ENCODE measurements at regions not wholly inside any gene's neighbourhood (a gene's known extent, or its start where the extent isn't known, plus 50 kb on each side); places are given as distances from the start of the nearest gene placed in this dataset.

DNA sequence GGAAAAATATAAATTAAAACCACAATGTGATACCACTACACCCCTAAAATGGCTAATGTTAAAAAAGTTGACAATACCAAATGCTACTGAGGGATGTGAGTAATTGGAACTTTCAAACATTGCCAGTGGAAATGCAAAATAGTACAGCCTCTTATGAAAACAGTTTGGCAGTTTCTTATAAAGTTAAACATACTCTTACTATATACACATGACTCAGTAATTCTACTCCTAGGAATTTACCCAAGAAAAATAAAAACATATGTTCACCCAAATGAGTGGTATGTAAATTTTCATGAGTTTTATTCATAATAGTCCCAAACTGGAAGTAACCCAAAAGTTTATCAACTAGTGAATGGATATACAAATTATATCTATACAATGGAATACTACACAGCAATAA, 228.0 kb downstream of the CYP26B1 start:
- DNase-seq: no peak

DNA sequence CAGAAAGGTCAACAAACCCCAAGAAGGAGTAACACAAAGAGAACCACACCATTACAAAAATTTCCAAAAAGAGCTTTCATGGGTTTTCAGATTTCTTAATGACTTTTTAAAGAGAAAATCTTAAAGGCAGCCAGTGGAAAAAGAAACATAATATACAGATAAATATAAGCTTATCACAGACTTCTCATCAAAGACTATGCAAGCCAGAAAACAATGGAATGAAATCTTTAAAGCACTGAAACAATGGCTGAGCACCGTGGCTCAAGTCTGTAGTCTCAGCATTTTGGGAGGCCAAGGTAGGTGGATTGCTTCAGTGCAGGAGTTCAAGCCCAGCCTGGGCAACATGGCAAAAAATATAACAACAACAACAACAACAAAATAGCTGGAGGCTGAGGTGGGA, 237.4 kb downstream of the CYP26B1 start:
- no peak for DNase-seq

DNA sequence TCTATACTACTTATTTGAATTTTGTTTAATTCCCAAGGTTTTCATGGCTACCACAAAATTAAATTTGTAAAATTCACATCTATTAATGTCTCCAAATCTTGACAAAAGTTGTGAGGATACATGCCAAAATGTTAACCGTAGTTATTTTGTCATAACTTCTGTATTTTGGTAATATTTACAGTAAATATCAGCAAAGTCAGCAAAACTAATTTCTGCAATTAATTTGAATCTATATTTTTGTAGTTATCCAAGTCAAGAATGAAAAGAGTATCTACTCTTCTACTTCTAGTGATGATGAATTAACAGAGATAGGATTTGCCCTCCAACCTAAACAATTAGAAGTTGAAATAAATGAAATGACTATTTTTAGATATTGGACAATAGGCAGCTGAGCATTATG, 238.9 kb downstream of the CYP26B1 start:
- DNase-seq: no peak

DNA sequence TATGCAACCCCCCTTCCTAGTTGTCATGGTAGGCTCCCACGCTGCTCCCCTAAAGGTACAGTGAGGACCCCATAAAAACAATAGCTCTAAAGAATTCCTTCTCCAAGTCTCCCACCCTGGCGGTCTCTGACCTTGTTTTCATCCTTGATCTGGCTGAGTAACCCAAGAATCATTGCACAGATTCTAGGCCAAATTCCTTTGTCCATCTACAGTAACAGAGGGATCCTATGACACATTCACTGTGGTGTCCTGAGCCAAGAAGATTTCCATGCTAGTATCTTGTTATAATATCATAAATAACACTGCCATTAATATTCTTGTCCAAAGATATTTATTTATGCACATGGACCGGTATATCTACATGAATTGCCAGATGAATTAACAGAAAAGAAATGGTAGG, 240.2 kb downstream of the CYP26B1 start:
- DNase-seq: no peak

DNA sequence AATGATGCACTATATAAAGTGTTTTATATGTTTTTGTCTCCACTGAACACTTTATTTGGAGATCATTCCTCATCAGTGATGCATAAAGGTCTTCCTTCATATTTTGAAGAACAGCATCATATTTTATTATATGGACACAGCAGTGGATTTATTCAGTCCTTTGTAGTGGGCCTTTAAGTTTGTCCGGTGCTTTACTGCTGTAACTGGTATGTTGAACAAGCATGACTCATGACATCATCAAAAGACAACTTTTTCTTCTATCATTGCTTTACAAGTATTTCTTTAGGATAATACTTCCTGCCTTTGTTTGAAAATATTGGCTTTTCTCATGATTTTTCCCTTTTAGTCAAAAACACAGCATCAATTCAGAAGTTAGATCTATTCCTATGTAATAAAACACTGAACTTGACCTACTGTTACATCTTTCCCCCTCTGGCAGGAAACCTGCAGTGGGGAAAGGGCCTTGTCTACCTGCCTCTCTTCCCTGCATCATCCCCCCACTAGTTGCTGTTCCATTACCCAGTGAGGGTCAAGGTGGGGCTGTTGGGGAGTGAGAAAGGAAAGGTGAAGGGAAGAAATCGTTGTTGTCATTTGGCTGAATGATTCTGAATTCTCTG, 241.2 kb downstream of the CYP26B1 start:
- DNase-seq: no peak

DNA sequence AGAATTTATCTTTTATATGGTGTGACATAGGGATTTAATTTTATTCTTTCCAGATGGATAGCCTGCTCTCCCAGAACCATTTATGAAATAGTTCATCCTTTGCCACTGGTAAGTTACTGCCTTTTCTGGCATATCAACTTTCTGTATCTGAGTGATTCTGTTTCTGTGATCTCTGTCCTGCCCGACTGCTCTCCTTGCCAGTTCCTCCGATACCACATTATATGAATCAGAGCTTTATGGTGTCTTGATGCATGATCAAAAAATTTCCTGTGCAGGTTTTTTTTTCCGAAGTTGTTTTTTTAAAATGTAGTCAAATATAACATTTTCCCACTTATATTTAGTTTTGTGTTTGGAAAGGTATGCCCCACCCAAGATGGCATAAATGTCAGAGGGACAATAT, 242.5 kb downstream of the CYP26B1 start:
- DNase-seq: no peak

DNA sequence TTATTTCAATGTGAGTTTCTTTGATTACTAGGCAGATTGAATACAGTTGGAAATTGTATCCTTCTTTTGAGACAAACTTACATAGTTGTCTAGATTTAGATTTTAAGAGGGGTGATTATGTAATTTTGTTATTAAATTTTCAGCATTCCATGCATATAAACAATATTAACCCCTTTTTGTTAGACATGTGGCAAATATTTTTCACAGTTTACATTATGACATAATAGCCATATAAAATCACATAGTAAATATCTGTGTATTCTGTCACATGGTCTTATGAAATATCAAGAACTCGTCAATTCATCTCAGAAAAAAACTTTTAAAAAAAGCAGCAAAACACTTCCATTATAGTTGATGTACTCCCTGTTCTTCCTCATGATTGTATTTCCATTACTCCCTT, 243.8 kb downstream of the CYP26B1 start:
- no peak for DNase-seq

DNA sequence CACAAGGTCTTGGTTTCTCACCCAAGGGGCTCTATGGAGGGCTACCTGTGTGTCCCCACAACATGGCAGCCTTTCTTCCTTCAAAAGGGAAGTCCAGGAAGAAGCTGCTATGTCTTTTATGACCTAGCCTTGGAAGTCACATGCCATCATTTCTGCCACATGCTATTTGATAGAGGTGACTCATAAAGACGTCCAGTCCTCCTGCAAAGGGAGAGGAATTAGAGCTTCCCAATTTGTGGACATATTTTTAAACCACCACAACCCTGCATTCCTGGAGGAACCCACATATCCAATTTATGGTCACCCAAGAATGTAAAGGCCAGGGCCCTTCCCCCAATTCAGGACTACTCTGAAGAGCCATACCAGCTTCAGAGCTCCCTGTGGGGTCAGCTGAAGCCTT, 246.2 kb downstream of the CYP26B1 start:
- DNase-seq: no peak

DNA sequence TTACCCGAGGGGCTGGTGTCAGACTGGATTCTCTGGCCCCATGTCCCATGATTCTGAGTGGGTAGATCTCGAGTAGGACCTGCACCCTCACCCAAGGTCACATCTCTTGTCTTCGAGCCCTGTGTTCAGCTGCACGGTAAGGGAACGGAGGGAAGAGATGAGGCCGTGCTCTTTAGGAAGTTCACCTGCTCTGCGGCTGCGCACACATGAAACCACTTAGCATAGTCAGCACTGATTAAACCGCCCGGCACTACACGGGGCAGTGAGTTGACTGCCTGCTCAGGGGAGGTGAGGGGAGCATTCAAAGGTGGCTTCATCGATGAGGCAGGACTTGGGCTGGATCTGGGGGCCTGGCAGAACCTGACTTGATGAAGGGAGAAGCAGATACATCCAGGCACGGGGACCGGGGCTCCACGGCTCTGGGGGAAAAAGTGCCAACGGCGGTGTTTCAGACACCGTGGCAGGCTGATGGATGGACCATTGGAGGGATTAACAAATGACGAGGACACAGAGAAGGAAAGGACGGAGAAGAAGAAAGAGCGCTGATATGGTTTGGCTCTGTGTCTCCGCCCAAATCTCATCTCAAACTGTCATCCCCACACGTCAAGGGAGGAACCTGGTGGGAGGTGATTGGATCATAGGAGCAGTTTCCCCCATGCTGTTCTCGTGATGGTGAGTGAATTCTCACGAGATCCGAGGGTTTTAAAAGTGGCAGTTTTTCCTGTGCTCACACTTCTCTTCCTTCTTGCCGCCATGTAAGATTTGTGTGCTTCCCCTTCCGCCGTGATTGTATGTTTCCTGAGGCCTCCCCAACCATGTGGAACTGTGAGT, 248.6 kb downstream of the CYP26B1 start:
- no peak for DNase-seq

DNA sequence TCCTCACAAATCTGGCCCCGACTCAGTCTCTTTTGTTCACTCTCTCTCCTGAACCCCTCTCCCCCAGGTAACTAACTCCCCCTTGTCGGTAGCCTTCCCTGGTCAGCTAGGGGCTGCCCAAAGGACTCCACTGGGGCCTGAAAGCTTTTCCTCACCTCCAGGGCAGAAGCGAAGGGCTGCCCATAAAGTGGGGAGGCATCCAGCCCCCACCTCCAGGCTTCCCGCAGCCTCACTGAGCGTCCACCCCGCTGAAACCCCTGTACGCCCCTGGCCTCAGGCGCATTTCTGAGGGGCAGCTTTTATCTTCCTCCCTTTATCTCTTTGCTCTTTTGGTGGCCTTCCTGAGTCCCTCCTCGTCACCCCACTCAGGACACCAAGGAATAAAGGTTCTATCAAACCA, 249.3 kb downstream of the CYP26B1 start:
- DNase-seq: no peak

DNA sequence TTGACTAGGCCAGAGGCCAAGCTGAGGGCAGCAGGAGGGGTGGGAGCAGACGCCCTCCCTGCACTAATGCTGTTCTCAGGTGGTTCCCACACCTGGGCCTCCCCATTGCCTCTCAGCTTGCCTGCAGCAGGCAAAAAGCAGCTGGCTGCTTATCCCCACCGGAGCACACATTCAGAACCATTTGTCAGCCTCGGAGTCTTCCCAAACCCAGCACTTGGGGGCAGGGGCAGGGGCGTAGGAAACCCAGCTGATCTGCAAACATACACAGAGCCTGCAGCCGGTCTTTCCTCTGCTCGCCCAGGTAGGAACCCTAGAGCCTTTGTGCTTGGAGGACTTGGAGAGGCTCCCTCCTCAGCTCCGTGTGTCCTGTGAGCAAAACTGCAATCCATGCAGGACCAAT, 249.8 kb downstream of the CYP26B1 start:
- no peak for DNase-seq

DNA sequence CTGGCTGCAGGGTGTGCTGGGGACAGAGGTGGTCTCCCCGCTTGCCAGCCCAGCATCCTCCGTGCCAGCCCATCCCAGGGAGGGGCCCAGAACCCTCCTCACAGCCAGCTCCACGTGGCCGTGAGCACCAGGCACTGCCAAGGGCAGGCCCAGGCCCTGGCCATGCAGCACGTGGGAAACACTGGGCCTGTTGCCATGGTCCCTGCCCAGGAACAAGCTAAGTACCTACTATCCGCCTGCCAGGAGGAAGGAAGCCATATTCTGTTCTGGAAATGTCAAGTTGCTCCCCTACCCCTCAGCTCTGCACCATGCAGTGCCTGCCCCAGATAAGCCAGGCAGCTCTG, 250.6 kb downstream of the CYP26B1 start:
- DNase-seq: no peak

DNA sequence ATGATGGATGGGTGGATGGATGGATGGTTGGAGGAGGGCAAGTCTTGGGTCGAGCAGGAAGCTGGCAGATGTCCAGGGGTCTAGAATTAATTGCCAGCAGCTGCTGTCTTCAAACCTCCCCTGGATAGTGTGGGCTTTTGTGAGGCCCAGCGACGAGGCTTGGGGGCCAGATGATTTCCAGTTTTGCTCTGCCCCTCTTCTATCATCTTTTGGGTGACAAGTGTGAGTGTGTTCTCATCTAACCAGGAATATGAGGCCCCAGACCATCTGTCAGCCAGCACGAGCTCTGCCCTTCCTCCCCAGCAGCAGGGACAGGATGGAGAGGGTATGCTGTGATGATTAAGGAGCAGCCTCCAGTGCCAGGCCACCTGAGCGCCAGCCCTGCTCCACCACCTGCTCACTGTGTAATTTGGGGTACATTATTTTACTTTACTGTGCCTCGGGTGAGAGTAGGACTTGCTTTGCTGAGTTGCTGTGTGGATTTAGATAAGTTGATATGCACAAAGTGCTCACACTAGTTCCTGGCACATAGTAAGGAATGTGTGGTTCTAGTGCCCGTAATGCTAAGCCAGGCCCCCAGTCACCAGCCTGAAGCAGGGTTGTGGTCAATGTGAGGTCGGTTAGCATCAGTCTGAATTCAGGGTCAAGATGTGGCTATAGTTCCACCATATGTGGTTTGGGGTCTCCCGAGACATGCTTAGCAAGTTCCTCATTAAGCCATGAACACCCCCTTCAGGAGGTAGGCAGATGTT, 251.1 kb downstream of the CYP26B1 start:
- no peak for DNase-seq

DNA sequence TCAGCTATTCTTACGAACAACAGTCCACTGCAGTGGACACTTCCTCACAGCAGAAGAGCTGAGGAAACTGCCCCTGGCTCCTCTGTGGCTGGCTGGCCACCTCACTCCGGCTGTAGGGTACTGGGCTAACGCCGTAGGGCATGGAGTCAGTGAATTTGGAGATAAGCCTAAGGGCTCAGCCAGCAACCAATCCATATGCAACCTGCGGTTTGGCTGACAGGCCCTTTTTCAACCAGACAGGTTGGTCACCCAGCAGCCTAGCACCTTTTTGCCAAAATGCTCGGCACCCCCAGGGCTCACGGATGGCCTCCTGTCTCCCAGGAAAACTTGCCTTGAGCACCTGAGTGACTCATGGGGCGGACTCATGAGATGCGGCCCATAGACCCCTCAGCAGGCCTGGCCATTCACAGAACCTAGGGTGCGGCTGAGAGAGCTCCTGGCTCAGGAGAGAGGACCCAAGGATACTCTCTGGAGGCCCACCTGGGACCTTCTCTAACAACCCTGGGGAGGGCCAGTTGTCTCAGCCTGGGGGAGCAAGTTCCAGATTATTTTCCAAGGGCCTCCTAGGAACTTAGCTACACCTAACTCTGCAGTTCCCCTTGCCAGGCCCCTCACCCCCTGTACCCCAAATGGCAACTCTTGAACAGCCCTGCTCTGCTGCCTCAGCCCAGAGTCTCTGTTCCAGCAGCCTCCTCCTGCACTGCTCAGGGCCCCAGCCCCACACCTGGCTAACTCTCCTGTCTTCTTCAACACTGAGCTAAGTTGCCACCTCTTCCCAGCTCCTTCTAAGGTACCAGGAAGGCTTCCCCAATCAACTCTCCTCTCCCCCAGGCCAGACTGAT, 252.1 kb downstream of the CYP26B1 start:
- no peak for DNase-seq

DNA sequence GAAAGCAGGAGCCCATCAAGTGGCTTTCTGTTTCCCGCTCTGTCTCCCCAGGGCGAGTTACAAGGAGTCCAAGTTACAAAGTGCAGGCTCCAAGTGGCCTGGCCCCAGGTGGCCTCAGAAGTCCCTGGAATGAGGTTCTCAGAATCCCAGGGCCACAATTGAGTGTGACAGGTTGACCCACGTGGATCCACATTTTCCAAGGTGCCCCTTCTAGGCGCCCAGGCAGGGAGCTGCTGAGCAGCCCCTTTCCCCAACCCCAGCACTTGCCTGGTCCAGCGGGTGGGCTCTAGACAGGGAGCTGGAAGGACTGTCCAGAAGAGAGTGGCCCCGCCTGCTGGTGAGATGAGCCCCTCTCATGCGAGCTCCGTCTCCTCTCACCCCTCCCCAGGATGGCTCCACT, 253.4 kb downstream of the CYP26B1 start:
- DNase-seq: no peak

DNA sequence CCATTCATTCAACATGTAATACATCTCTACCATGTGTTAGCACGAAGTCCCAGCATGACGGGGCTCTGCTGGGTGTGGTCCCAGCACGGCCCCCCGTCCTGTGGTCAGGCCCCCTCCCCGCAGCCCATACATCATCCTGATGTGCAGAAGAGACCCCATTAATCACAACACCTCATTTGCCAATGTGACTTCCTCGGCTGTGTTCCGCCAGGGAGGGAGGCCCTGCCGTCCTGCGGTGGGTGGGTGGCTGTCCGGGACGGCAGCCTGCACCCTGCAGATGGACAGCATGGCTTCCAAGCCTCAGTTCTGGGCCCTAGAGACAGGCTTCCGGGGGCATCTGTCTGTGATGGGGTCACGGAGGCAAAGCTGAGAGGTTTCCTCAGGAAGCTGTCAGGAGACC, 254.0 kb downstream of the CYP26B1 start:
- DNase-seq: no peak

DNA sequence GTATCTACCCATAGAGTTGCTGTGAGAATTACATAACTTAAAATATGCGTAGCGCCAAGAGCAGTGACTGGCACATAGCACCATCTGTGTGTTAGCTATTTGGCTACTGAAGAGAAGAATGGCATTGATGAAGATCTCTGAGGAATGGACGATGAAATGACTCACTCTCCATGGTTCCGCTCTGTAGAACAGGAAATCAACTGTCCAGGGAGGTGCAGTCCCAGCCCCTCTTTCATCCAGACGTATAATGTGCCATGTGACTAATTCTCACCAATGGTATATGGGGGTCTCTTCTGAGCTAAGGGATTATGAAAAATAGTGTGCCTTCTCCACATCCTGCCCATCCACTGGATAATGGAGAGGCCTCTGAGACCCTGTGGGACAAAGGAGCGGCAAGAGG, 254.8 kb downstream of the CYP26B1 start:
- no peak for DNase-seq

DNA sequence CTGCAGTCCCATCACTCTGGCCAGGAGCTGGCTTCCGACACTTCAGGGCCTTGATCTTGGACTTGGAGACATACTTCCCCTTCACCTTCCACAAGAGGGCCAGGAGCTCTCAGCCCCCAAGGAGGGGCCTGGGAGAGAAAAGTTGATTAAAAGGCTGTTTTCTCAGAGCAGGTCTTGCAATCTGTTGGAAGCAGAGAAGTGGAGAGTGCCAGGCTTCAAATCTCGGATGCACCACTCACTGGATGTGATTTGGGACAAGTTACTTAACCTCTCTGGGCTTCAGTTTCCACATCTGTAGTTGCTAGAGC, 255.3 kb downstream of the CYP26B1 start:
- DNase-seq: no peak

DNA sequence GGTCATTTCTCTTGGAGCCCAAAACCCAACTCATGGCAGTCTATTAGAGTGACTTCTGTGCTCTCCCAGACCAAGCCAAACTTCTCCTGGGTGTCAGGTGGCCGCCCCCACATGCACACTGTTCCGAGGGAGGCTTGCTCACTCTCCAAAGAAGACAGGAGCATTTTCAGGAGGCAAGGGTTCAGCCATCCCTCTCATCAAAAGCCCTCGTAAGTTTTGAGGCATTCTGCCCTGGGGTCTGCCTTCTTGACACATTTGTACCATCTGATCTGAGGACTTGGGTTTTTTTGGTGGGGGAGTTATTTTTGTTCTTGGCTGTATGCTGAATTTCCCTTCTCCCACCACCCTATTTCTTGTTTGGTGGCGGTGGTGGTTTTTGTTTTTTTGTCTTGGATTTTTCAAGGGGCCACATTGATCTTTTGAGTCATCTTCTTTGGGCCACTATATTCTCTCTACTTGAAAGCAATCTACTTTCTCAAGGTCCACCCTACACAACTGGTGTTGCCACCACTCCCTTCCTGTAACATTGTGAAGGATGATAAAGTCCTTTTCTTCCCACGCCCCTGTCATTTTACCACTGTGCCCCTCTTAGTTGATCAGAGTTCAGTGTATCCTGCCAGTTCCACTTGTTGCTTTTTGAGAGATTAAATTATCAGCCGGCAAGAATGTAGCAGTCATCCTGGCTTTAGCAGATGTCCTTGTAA, 255.8 kb downstream of the CYP26B1 start:
- DNase-seq: no peak

DNA sequence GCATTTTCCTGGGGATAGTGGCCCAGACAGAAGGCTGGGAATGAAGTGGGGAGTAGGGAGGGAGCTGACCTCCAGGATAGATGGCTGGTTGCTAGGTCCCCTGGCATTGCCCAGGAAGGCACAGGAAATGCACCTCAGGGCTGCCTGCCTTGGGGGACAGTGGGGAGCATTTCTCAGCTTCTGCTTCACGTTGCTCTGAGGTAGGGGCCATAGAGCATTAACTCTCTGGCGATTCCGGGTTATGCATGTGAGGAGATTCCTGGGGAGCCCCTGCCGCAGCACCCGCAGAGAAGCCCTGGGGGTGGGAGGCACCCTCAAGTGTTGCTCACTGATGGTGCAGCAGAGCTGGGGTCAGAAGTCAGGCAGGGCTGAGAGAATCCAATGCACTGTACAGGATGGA, 256.5 kb downstream of the CYP26B1 start:
- no peak for DNase-seq

DNA sequence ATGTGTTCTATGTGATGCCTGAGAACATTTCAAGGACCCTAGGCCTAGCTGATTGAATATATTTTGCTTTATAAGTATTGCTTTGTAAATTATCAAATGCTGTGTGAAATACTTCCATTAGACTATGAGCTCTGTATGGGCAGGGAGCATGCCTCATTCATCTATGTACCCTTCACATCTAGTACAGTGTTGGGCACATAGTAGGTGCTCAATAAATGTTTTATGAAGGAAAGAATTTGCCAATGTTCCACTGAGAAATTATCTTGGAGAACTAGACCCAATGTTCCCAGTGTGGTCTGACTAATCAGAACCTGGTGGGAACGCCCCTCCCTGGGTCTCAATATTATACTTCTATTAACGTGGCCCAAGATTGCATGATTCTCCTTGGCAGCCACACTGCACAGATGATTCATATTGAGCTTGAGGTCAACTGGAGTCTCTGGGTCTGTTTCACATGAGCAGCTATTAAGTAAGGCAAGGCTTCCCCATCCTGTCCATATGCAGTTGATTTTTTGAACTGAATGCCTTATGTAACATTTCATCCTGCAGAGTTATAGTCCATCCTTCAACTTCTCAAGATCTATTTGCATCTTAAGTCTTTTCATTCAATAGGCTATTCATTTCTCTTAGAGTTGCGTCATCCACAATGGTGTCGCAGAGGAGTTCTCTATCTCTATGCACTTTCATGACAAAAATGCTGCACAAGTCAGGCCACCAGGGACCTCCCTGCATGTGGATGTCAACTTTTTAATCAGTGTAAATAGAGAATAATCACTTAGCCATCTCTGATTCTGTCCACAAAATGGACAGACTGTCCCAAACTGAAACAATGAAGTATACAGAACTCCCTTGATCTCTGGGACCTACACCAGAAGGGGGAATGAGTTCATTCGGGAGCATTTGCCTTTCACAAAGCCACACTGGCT, 257.6 kb downstream of the CYP26B1 start:
- DNase-seq: no peak

Measured in RPMI8226 (cell line).